ENCODE measurements at regions not wholly inside any gene's neighbourhood (a gene's known extent, or its start where the extent isn't known, plus 50 kb on each side); places are given as distances from the start of the nearest gene placed in this dataset.

- H3K36me3 ChIP-seq (ENCODE audit: insufficient read depth, insufficient read length, low read length), result no peaks in the 10 kb centered on the region
- H3K9me3 ChIP-seq (ENCODE audit: insufficient read depth, low read length), result no peaks in the 10 kb centered on the region
- H3K9ac ChIP-seq (ENCODE audit: insufficient read length, low read depth), result no peak overlapping the region
- no peak overlapping the region for H3K4me3 ChIP-seq (ENCODE audit: insufficient read length, low read depth)
- H3K27me3 ChIP-seq (ENCODE audit: insufficient read depth, insufficient read length), result no peaks in the 10 kb centered on the region
- H3K4me1 ChIP-seq (ENCODE audit: insufficient read depth, insufficient read length), result no peaks in the 10 kb centered on the region
- TF ChIP-seq YY1 (IDR thresholded peaks at IDR 0.05; ENCODE audit: insufficient read depth, insufficient read length) (no peak), SUZ12 (IDR thresholded peaks at IDR 0.05; ENCODE audit: extremely low read depth, insufficient read depth, insufficient read length) (no peak), ZNF274 (IDR thresholded peaks at IDR 0.05; ENCODE audit: low read depth, low read length) (no peak)
- DNase-seq (ENCODE audit: low read depth, low spot score), result no peak
These were observed 640.1 kb downstream of the ARAP2 start for GRCh38 chr4:35604252-35604651.

GRCh38 chr4:35604724-35605123 is 639.6 kb downstream of the ARAP2 start:
- TF ChIP-seq ZNF274 (IDR thresholded peaks at IDR 0.05; ENCODE audit: low read depth, low read length), result no peak
- no peak for TF ChIP-seq SUZ12 (IDR thresholded peaks at IDR 0.05; ENCODE audit: extremely low read depth, insufficient read depth, insufficient read length)
- no peak for TF ChIP-seq YY1 (IDR thresholded peaks at IDR 0.05; ENCODE audit: insufficient read depth, insufficient read length)
- Histone ChIP-seq H3K9ac (ENCODE audit: insufficient read length, low read depth) (no peak overlapping the region), H3K4me3 (ENCODE audit: insufficient read length, low read depth) (no peak overlapping the region)

GRCh38 chr4:35608205-35608604 is 636.1 kb downstream of the ARAP2 start:
- no peaks in the 10 kb centered on the region for H3K27me3 ChIP-seq (ENCODE audit: insufficient read depth, insufficient read length)
- no peaks in the 10 kb centered on the region for H3K36me3 ChIP-seq (ENCODE audit: insufficient read depth, insufficient read length, low read length)
- H3K9ac ChIP-seq (ENCODE audit: insufficient read length, low read depth), result no peak overlapping the region
- no peaks in the 10 kb centered on the region for H3K9me3 ChIP-seq (ENCODE audit: insufficient read depth, low read length)
- no peak overlapping the region for H3K4me3 ChIP-seq (ENCODE audit: insufficient read length, low read depth)
- no peak for TF ChIP-seq ZNF274 (IDR thresholded peaks at IDR 0.05; ENCODE audit: low read depth, low read length)
- no peak for TF ChIP-seq YY1 (IDR thresholded peaks at IDR 0.05; ENCODE audit: insufficient read depth, insufficient read length)
- TF ChIP-seq SUZ12 (IDR thresholded peaks at IDR 0.05; ENCODE audit: extremely low read depth, insufficient read depth, insufficient read length), result no peak
- H3K4me1 ChIP-seq (ENCODE audit: insufficient read depth, insufficient read length), result no peaks in the 10 kb centered on the region
- no peak for DNase-seq (ENCODE audit: low read depth, low spot score)

More at GRCh38 chr4:35604724-35605123, 639.6 kb downstream of the ARAP2 start:
- Histone ChIP-seq H3K36me3 (ENCODE audit: insufficient read depth, insufficient read length, low read length) (no peaks in the 10 kb centered on the region), H3K4me1 (ENCODE audit: insufficient read depth, insufficient read length) (no peaks in the 10 kb centered on the region), H3K9me3 (ENCODE audit: insufficient read depth, low read length) (no peaks in the 10 kb centered on the region), H3K27me3 (ENCODE audit: insufficient read depth, insufficient read length) (no peaks in the 10 kb centered on the region)
- no peak for DNase-seq (ENCODE audit: low read depth, low spot score)

GRCh38 chr4:35614120-35614519 is 630.2 kb downstream of the ARAP2 start:
- Histone ChIP-seq H3K9me3 (ENCODE audit: insufficient read depth, low read length) (no peaks in the 10 kb centered on the region), H3K4me3 (ENCODE audit: insufficient read length, low read depth) (no peak overlapping the region), H3K36me3 (ENCODE audit: insufficient read depth, insufficient read length, low read length) (no peaks in the 10 kb centered on the region), H3K27me3 (ENCODE audit: insufficient read depth, insufficient read length) (no peaks in the 10 kb centered on the region), H3K4me1 (ENCODE audit: insufficient read depth, insufficient read length) (no peaks in the 10 kb centered on the region), H3K9ac (ENCODE audit: insufficient read length, low read depth) (no peak overlapping the region)
- TF ChIP-seq SUZ12 (IDR thresholded peaks at IDR 0.05; ENCODE audit: extremely low read depth, insufficient read depth, insufficient read length), result no peak
- TF ChIP-seq ZNF274 (IDR thresholded peaks at IDR 0.05; ENCODE audit: low read depth, low read length), result no peak
- TF ChIP-seq YY1 (IDR thresholded peaks at IDR 0.05; ENCODE audit: insufficient read depth, insufficient read length), result no peak
- no peak for DNase-seq (ENCODE audit: low read depth, low spot score)

- no peak for DNase-seq (ENCODE audit: low read depth, low spot score)
- no peak overlapping the region for H3K9ac ChIP-seq (ENCODE audit: insufficient read length, low read depth)
- H3K27me3 ChIP-seq (ENCODE audit: insufficient read depth, insufficient read length), result no peaks in the 10 kb centered on the region
- H3K36me3 ChIP-seq (ENCODE audit: insufficient read depth, insufficient read length, low read length), result no peaks in the 10 kb centered on the region
- H3K4me1 ChIP-seq (ENCODE audit: insufficient read depth, insufficient read length), result no peaks in the 10 kb centered on the region
- TF ChIP-seq YY1 (IDR thresholded peaks at IDR 0.05; ENCODE audit: insufficient read depth, insufficient read length), result no peak
- no peak for TF ChIP-seq SUZ12 (IDR thresholded peaks at IDR 0.05; ENCODE audit: extremely low read depth, insufficient read depth, insufficient read length)
- TF ChIP-seq ZNF274 (IDR thresholded peaks at IDR 0.05; ENCODE audit: low read depth, low read length), result no peak
- no peak overlapping the region for H3K4me3 ChIP-seq (ENCODE audit: insufficient read length, low read depth)
- no peaks in the 10 kb centered on the region for H3K9me3 ChIP-seq (ENCODE audit: insufficient read depth, low read length)
These were observed 604.4 kb downstream of the ARAP2 start for GRCh38 chr4:35639929-35640328.

- Histone ChIP-seq H3K36me3 (ENCODE audit: insufficient read depth, insufficient read length, low read length) (no peaks in the 10 kb centered on the region), H3K27me3 (ENCODE audit: insufficient read depth, insufficient read length) (no peaks in the 10 kb centered on the region), H3K4me3 (ENCODE audit: insufficient read length, low read depth) (no peak overlapping the region), H3K9ac (ENCODE audit: insufficient read length, low read depth) (no peak overlapping the region), H3K4me1 (ENCODE audit: insufficient read depth, insufficient read length) (no peaks in the 10 kb centered on the region), H3K9me3 (ENCODE audit: insufficient read depth, low read length) (no peaks in the 10 kb centered on the region)
- TF ChIP-seq YY1 (IDR thresholded peaks at IDR 0.05; ENCODE audit: insufficient read depth, insufficient read length) (no peak), SUZ12 (IDR thresholded peaks at IDR 0.05; ENCODE audit: extremely low read depth, insufficient read depth, insufficient read length) (no peak), ZNF274 (IDR thresholded peaks at IDR 0.05; ENCODE audit: low read depth, low read length) (no peak)
- DNase-seq (ENCODE audit: low read depth, low spot score), result no peak
These were observed 600.7 kb downstream of the ARAP2 start for GRCh38 chr4:35643661-35644060.

GRCh38 chr4:35644591-35644990 is 599.7 kb downstream of the ARAP2 start:
- Histone ChIP-seq H3K4me1 (ENCODE audit: insufficient read depth, insufficient read length) (no peaks in the 10 kb centered on the region), H3K4me3 (ENCODE audit: insufficient read length, low read depth) (no peak overlapping the region), H3K9me3 (ENCODE audit: insufficient read depth, low read length) (no peaks in the 10 kb centered on the region), H3K27me3 (ENCODE audit: insufficient read depth, insufficient read length) (no peaks in the 10 kb centered on the region), H3K36me3 (ENCODE audit: insufficient read depth, insufficient read length, low read length) (no peaks in the 10 kb centered on the region), H3K9ac (ENCODE audit: insufficient read length, low read depth) (no peak overlapping the region)
- no peak for DNase-seq (ENCODE audit: low read depth, low spot score)
- TF ChIP-seq SUZ12 (IDR thresholded peaks at IDR 0.05; ENCODE audit: extremely low read depth, insufficient read depth, insufficient read length) (no peak), ZNF274 (IDR thresholded peaks at IDR 0.05; ENCODE audit: low read depth, low read length) (no peak), YY1 (IDR thresholded peaks at IDR 0.05; ENCODE audit: insufficient read depth, insufficient read length) (no peak)

All from NT2/D1 (cell line).